ENCODE measurements at regions not wholly inside any gene's neighbourhood (a gene's known extent, or its start where the extent isn't known, plus 50 kb on each side); places are given as distances from the start of the nearest gene placed in this dataset.

GRCh38 chr6:48844696-48845095, 618.4 kb downstream of the MMUT start:
- H3K27ac ChIP-seq: no peak overlapping the region
- no peaks in the 10 kb centered on the region for H3K36me3 ChIP-seq (replicated peaks)
- no peak for DNase-seq
- no peak for TF ChIP-seq CTCF (IDR thresholded peaks at IDR 0.05; ENCODE audit: low read depth, low read length, missing control alignments)
- in situ Hi-C loops (cut with HindIII; ENCODE audit: low pct_ligation_motif_present, low sequenced_read_pairs): no loop called here
- no peaks in the 10 kb centered on the region for H3K27me3 ChIP-seq (replicated peaks)
- H3K4me3 ChIP-seq (ENCODE audit: low read depth, low read length): no peak overlapping the region

DNA sequence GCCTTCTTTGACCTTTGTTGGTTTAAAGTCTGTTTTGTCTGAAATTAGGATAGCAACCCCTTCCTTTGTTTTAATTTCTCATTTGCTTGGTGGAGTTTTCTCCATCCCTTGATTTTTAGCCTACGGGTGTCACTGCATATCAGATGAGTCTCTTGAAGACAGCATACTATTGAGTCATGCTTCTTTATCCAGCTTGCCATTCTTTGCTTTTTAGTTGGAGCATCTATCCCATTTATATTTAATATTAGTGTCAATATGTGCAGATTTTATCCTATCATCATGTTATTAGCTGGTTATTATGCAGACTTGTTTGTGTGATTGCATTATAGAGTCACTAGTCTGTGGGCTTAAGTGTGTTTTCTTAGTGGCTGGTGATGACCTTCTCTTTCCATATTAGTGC, 622.2 kb downstream of the MMUT start:
- TF ChIP-seq CTCF (IDR thresholded peaks at IDR 0.05; ENCODE audit: low read depth, low read length, missing control alignments): no peak
- in situ Hi-C loops (cut with HindIII; ENCODE audit: low pct_ligation_motif_present, low sequenced_read_pairs): no loop called here
- no peaks in the 10 kb centered on the region for H3K36me3 ChIP-seq (replicated peaks)

GRCh38 chr6:48839206-48839605, 623.8 kb downstream of the MMUT start:
- no peak overlapping the region for H3K27ac ChIP-seq
- no peak overlapping the region for H3K4me3 ChIP-seq (ENCODE audit: low read depth, low read length)
- no peaks in the 10 kb centered on the region for H3K36me3 ChIP-seq (replicated peaks)
- H3K27me3 ChIP-seq (replicated peaks): no peaks in the 10 kb centered on the region
- no peak for DNase-seq
- in situ Hi-C loops (cut with HindIII; ENCODE audit: low pct_ligation_motif_present, low sequenced_read_pairs): no loop called here
- no peak for TF ChIP-seq CTCF (IDR thresholded peaks at IDR 0.05; ENCODE audit: low read depth, low read length, missing control alignments)

More for the DNA sequence above, 622.2 kb downstream of the MMUT start:
- DNase-seq: no peak
- Histone ChIP-seq H3K27me3 (replicated peaks) (no peaks in the 10 kb centered on the region), H3K4me3 (ENCODE audit: low read depth, low read length) (no peak overlapping the region), H3K27ac (no peak overlapping the region)

GRCh38 chr6:48837744-48838143, 625.3 kb downstream of the MMUT start:
- Histone ChIP-seq H3K4me3 (ENCODE audit: low read depth, low read length) (no peak overlapping the region), H3K27ac (no peak overlapping the region), H3K36me3 (replicated peaks) (no peaks in the 10 kb centered on the region), H3K27me3 (replicated peaks) (no peaks in the 10 kb centered on the region)
- in situ Hi-C loops (cut with HindIII; ENCODE audit: low pct_ligation_motif_present, low sequenced_read_pairs): no loop called here
- no peak for TF ChIP-seq CTCF (IDR thresholded peaks at IDR 0.05; ENCODE audit: low read depth, low read length, missing control alignments)
- DNase-seq: no peak

GRCh38 chr6:48835421-48835958, 627.6 kb downstream of the MMUT start:
- in situ Hi-C loops (cut with HindIII; ENCODE audit: low pct_ligation_motif_present, low sequenced_read_pairs): no loop called here
- H3K27me3 ChIP-seq (replicated peaks): no peaks in the 10 kb centered on the region
- no peak overlapping the region for H3K27ac ChIP-seq
- no peaks in the 10 kb centered on the region for H3K36me3 ChIP-seq (replicated peaks)
- H3K4me3 ChIP-seq (ENCODE audit: low read depth, low read length): no peak overlapping the region
- TF ChIP-seq CTCF (IDR thresholded peaks at IDR 0.05; ENCODE audit: low read depth, low read length, missing control alignments): no peak
- no peak for DNase-seq

DNA sequence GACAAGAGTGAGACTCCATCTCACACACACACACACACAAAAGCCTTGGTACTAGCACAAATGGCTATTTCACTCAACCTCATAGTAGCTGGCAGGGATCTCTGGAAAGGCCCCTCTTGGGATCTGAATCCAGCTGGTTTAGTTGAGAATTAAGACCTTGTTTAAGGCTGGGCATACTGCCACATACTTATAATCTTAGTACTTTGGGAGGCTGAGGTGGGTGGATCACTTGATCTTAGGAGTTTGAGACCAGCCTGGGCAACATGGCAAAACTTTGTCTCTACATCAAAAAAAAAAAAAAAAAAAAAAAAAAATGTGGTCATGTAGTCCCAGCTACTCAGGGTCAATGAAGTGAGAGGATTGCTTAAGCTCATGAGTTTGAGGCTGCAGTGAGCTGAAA, 628.3 kb downstream of the MMUT start:
- Histone ChIP-seq H3K27ac (no peak overlapping the region), H3K36me3 (replicated peaks) (no peaks in the 10 kb centered on the region), H3K27me3 (replicated peaks) (no peaks in the 10 kb centered on the region), H3K4me3 (ENCODE audit: low read depth, low read length) (no peak overlapping the region)
- in situ Hi-C loops (cut with HindIII; ENCODE audit: low pct_ligation_motif_present, low sequenced_read_pairs): no loop called here
- no peak for DNase-seq
- TF ChIP-seq CTCF (IDR thresholded peaks at IDR 0.05; ENCODE audit: low read depth, low read length, missing control alignments): no peak
